ENCODE measurements at regions not wholly inside any gene's neighbourhood (a gene's known extent, or its start where the extent isn't known, plus 50 kb on each side); places are given as distances from the start of the nearest gene placed in this dataset.

- TF ChIP-seq ZBTB7A (IDR thresholded peaks at IDR 0.05; ENCODE audit: borderline replicate concordance, control insufficient read depth, low read depth, low read length) (no peak), ZNF3 (CRISPR knock-in tag; IDR thresholded peaks at IDR 0.05) (no peak), TAF1 (IDR thresholded peaks at IDR 0.05; ENCODE audit: control insufficient read depth, extremely low read depth, insufficient read depth, low read length, severe bottlenecking) (no peak), POLR2G (IDR thresholded peaks at IDR 0.05; ENCODE audit: low read depth, low read length) (no peak), CTCF (IDR thresholded peaks at IDR 0.05 in 2 of 3, conservative IDR thresholded peaks at IDR 0.05 in 1 of 3; ENCODE audit: insufficient read depth in 2 of 3, low read depth in 1 of 3, low read length in 3 of 3) (peak; percentile 28 to 44 (median 41); a peak in 5 of 6 replicates), POLR2A (conservative IDR thresholded peaks at IDR 0.05) (no peak), CAMTA2 (CRISPR knock-in tag; conservative IDR thresholded peaks at IDR 0.05) (no peak), TFAP4 (CRISPR knock-in tag; IDR thresholded peaks at IDR 0.05; ENCODE audit: borderline replicate concordance) (no peak), ZFX (CRISPR knock-in tag; IDR thresholded peaks at IDR 0.05) (no peak), USF1 (CRISPR knock-in tag; IDR thresholded peaks at IDR 0.05) (no peak), PCBP1 (IDR thresholded peaks at IDR 0.05; ENCODE audit: low read depth, low read length, poor library complexity, severe bottlenecking) (no peak)
Observed at GRCh38 chr3:5476403-5476802, 288.9 kb downstream of the EDEM1 start.
